Esophagus muscularis mucosa (tissue), 3 donors: ENCODE measurements at regions not wholly inside any gene's neighbourhood (a gene's known extent, or its start where the extent isn't known, plus 50 kb on each side); places are given as distances from the start of the nearest gene placed in this dataset.

Experiments used
- CTCF ChIP-seq, 3 experiments: fragments of 200-600 bp in 2 of 3; fragments of 450-650 bp in 1 of 3; sonication (generic) in 2 of 3; IDR thresholded peaks; one replicate each; pipeline ENCODE4 v1.5.1; 2017 to 2019; ENCODE audit warnings: antibody characterized with exemption in 3 of 3, mild to moderate bottlenecking in 2 of 3, moderate library complexity in 1 of 3
- POLR2A ChIP-seq: fragments of 450-650 bp; IDR thresholded peaks from one replicate; pipeline ENCODE4 v1.6.1; 2017; ENCODE audit warnings: antibody characterized with exemption, moderate library complexity, mild to moderate bottlenecking, low read depth

DNA sequence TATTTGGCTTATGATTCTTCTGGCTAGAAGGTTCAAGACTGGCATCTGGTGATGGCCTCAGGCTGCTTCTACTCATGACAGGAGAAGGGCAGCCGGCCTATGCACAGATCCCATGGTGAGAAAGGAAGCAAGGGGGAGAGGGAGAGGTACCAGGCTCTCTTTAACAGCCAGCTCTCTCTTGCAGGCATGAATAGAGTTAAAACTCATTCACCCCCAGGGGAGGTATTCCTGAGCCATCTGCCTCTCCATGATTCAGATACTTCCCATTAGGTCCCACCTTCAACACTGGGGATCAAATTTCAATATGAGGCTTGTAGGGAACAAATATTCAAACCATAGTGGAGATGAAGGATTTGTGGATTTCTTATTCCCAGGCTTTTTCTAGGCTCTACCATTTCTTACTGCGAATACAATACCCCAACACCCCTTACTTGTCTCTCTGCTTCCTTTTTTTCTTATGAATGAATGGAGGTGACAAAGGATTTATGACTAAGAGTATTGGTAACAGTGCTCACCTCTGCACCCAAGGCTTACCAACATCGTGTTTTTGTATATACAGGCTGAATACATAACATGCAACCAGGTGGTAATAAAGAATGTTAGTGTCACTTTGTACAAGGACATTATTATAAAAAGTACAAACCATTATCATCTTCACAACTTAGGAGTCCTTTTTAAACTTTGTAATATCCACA lies 454.6 kb upstream of the TRIB2 start:
- TF ChIP-seq CTCF (IDR thresholded peaks at IDR 0.05) (no peak), POLR2A (no peak)
